HL-60 (cell line): ENCODE measurements at regions not wholly inside any gene's neighbourhood (a gene's known extent, or its start where the extent isn't known, plus 50 kb on each side); places are given as distances from the start of the nearest gene placed in this dataset.

Experiments used
- GABPA ChIP-seq: IDR thresholded peaks from 2 replicates; pipeline ENCODE4 v1.6.1; 2012; ENCODE audit warnings: low read depth
- POLR2AphosphoS5 ChIP-seq: IDR thresholded peaks from 2 replicates; pipeline ENCODE4 v1.6.1; 2012; ENCODE audit warnings: low read depth
- TF ChIP-seq, protein P1 (sequence below): IDR thresholded peaks from one replicate; pipeline ENCODE4 v1.5.1; 2011; ENCODE audit warnings: low read length, control low read depth, inconsistent platforms; ENCODE audit not compliant: insufficient read depth
- TF ChIP-seq, protein P2 (sequence below): IDR thresholded peaks from 2 replicates; pipeline ENCODE4 v1.6.1; 2012; ENCODE audit warnings: low read depth; ENCODE audit not compliant: insufficient replicate concordance

DNA sequence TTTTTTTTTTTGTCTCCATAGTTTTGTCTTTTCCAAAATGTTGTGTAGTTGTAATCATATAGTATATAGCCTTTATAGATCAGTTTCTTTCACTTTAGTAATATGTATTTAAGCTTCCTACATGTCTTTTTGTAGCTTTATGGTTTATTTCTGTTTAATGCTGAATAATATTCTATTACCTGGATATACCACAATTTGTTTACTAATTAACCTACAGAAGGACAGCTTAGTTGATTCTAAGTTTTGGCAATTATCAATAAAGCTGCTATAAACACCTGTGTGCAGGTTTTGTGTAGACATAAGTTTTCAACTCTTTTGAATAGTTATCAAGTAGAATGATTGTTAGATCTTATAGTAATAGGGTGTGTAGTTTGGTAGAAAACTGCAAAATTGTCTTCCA is 130.3 kb upstream of the CARD18 start:
- TF ChIP-seq, protein P1, sequence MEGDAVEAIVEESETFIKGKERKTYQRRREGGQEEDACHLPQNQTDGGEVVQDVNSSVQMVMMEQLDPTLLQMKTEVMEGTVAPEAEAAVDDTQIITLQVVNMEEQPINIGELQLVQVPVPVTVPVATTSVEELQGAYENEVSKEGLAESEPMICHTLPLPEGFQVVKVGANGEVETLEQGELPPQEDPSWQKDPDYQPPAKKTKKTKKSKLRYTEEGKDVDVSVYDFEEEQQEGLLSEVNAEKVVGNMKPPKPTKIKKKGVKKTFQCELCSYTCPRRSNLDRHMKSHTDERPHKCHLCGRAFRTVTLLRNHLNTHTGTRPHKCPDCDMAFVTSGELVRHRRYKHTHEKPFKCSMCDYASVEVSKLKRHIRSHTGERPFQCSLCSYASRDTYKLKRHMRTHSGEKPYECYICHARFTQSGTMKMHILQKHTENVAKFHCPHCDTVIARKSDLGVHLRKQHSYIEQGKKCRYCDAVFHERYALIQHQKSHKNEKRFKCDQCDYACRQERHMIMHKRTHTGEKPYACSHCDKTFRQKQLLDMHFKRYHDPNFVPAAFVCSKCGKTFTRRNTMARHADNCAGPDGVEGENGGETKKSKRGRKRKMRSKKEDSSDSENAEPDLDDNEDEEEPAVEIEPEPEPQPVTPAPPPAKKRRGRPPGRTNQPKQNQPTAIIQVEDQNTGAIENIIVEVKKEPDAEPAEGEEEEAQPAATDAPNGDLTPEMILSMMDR, result no peak
- TF ChIP-seq POLR2AphosphoS5, result no peak
- TF ChIP-seq GABPA, result no peak
- TF ChIP-seq, protein P2, sequence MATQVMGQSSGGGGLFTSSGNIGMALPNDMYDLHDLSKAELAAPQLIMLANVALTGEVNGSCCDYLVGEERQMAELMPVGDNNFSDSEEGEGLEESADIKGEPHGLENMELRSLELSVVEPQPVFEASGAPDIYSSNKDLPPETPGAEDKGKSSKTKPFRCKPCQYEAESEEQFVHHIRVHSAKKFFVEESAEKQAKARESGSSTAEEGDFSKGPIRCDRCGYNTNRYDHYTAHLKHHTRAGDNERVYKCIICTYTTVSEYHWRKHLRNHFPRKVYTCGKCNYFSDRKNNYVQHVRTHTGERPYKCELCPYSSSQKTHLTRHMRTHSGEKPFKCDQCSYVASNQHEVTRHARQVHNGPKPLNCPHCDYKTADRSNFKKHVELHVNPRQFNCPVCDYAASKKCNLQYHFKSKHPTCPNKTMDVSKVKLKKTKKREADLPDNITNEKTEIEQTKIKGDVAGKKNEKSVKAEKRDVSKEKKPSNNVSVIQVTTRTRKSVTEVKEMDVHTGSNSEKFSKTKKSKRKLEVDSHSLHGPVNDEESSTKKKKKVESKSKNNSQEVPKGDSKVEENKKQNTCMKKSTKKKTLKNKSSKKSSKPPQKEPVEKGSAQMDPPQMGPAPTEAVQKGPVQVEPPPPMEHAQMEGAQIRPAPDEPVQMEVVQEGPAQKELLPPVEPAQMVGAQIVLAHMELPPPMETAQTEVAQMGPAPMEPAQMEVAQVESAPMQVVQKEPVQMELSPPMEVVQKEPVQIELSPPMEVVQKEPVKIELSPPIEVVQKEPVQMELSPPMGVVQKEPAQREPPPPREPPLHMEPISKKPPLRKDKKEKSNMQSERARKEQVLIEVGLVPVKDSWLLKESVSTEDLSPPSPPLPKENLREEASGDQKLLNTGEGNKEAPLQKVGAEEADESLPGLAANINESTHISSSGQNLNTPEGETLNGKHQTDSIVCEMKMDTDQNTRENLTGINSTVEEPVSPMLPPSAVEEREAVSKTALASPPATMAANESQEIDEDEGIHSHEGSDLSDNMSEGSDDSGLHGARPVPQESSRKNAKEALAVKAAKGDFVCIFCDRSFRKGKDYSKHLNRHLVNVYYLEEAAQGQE, result no peak
